Left hindlimb (tissue), 1 donor: ENCODE measurements at regions not wholly inside any gene's neighbourhood (a gene's known extent, or its start where the extent isn't known, plus 50 kb on each side); places are given as distances from the start of the nearest gene placed in this dataset.
"Not testable (repeated sequence)": the region's sequence is repeated elsewhere in the genome, so short reads cannot be mapped to it uniquely, and the experiment has no call there.

ENCODE experiments used
- DNase-seq: peaks from one replicate; pipeline ENCODE4 v3.0.0-alpha.2; 2018

- no peak for DNase-seq
Measured at GRCh38 chr22:48760481-48761390, 1066.9 kb downstream of the BRD1 start.

GRCh38 chr22:48758881-48759875, 1068.5 kb downstream of the BRD1 start:
- DNase-seq: no peak

GRCh38 chr22:48757985-48758561, 1069.6 kb downstream of the BRD1 start:
- DNase-seq: no peak

- no peak for DNase-seq
Measured at GRCh38 chr22:48757581-48757980, 1070.1 kb downstream of the BRD1 start.

GRCh38 chr22:48757135-48757534, 1070.5 kb downstream of the BRD1 start:
- DNase-seq: not testable (repeated sequence)

- DNase-seq: no peak
Measured at GRCh38 chr22:48756146-48757111, 1071.2 kb downstream of the BRD1 start.

GRCh38 chr22:48755059-48755949, 1072.4 kb downstream of the BRD1 start:
- DNase-seq: no peak

- no peak for DNase-seq
Measured at GRCh38 chr22:48754611-48755058, 1073.0 kb downstream of the BRD1 start.

GRCh38 chr22:48753752-48754517, 1073.7 kb downstream of the BRD1 start:
- DNase-seq: no peak

- DNase-seq: no peak
Measured at GRCh38 chr22:48753381-48753730, 1074.3 kb downstream of the BRD1 start.

GRCh38 chr22:48752451-48753380, 1075.0 kb downstream of the BRD1 start:
- DNase-seq: no peak

GRCh38 chr22:48751539-48752437, 1075.9 kb downstream of the BRD1 start:
- DNase-seq: no peak

GRCh38 chr22:48750826-48751440, 1076.7 kb downstream of the BRD1 start:
- no peak for DNase-seq

- no peak for DNase-seq
Measured at GRCh38 chr22:48750282-48750681, 1077.4 kb downstream of the BRD1 start.

GRCh38 chr22:48749555-48750227, 1078.0 kb downstream of the BRD1 start:
- no peak for DNase-seq

GRCh38 chr22:48748860-48749554, 1078.7 kb downstream of the BRD1 start:
- DNase-seq: no peak
